Keratinocyte (primary cell): ENCODE measurements at regions not wholly inside any gene's neighbourhood (a gene's known extent, or its start where the extent isn't known, plus 50 kb on each side); places are given as distances from the start of the nearest gene placed in this dataset.

ENCODE experiments used
- DNase-seq: peaks from one replicate; pipeline ENCODE4 v3.0.0-alpha.2; 2011; ENCODE audit warnings: low read depth, missing footprints, low spot score
- FAIRE-seq: peaks from 2 replicates; lab custom pipeline; 2011; peaks lifted over from hg19 to GRCh38; lab: Jason Lieb, UNC
- H2AFZ ChIP-seq: 2 replicates; pipeline ENCODE4 v1.6.0; 2012; ENCODE audit warnings: low read length, control low read depth, inconsistent platforms; ENCODE audit not compliant: control insufficient read depth
- H3K27ac ChIP-seq: 2 replicates; pipeline ENCODE4 v1.5.1; 2011; ENCODE audit warnings: low read length; ENCODE audit not compliant: control insufficient read depth, insufficient read depth
- H3K27me3 ChIP-seq: 3 replicates; pipeline ENCODE4 v1.6.0; 2011; ENCODE audit warnings: low read length; ENCODE audit not compliant: control insufficient read depth, insufficient read depth; ENCODE audit errors: extremely low read depth
- H3K36me3 ChIP-seq, 2 experiments: 2 replicates in 1 of 2; 3 replicates in 1 of 2; pipeline ENCODE4 v1.5.1; 2011; ENCODE audit warnings: low read length in 2 of 2, mild to moderate bottlenecking in 1 of 2; ENCODE audit not compliant: control insufficient read depth in 2 of 2, insufficient read depth in 2 of 2; ENCODE audit errors: extremely low read depth in 1 of 2
- H3K4me1 ChIP-seq: 3 replicates; pipeline ENCODE4 v1.5.1; 2011; ENCODE audit warnings: low read length; ENCODE audit not compliant: control insufficient read depth, insufficient read depth; ENCODE audit errors: extremely low read depth
- H3K4me2 ChIP-seq: 3 replicates; pipeline ENCODE4 v1.6.0; 2011; ENCODE audit warnings: low read depth, low read length; ENCODE audit not compliant: control insufficient read depth, insufficient read depth; ENCODE audit errors: extremely low read depth
- H3K4me3 ChIP-seq, 3 experiments: fragments of 200-600 bp in 1 of 3; sonication (generic) in 1 of 3; 2 replicates in 2 of 3; 3 replicates in 1 of 3; pipeline ENCODE4 v1.5.1; 2011 to 2016; ENCODE audit warnings: low read length in 3 of 3, mild to moderate bottlenecking in 3 of 3, control low read depth in 2 of 3, inconsistent platforms in 1 of 3, low read depth in 1 of 3, mixed read lengths in 1 of 3, mixed run types in 1 of 3, moderate library complexity in 1 of 3; ENCODE audit not compliant: control insufficient read depth in 2 of 3, insufficient read depth in 2 of 3; ENCODE audit errors: extremely low read depth in 1 of 3
- H3K79me2 ChIP-seq: 2 replicates; pipeline ENCODE4 v1.6.0; 2012; ENCODE audit warnings: low read length; ENCODE audit not compliant: control insufficient read depth, insufficient read depth
- H3K9ac ChIP-seq: 3 replicates; pipeline ENCODE4 v1.6.0; 2011; ENCODE audit warnings: low read length; ENCODE audit not compliant: control insufficient read depth, insufficient read depth; ENCODE audit errors: extremely low read depth
- H3K9me1 ChIP-seq: 3 replicates; pipeline ENCODE4 v1.6.0; 2011; ENCODE audit warnings: low read length; ENCODE audit not compliant: control insufficient read depth, insufficient read depth; ENCODE audit errors: extremely low read depth
- H3K9me3 ChIP-seq: 2 replicates; pipeline ENCODE4 v1.5.1; 2012; ENCODE audit warnings: low read depth, low read length; ENCODE audit not compliant: control insufficient read depth
- H4K20me1 ChIP-seq: 3 replicates; pipeline ENCODE4 v1.6.0; 2011; ENCODE audit warnings: low read length; ENCODE audit not compliant: control insufficient read depth, insufficient read depth; ENCODE audit errors: extremely low read depth
- EZH2 ChIP-seq: IDR thresholded peaks from one replicate; pipeline ENCODE4 v1.6.1; 2012; ENCODE audit warnings: inconsistent platforms, mild to moderate bottlenecking, low read length, moderate library complexity
- dilution Hi-C: fragments of 300-500 bp; cut with MboI; formaldehyde crosslinking; loops from one replicate; pipeline ENCODE4 v1.7.0; 2020; ENCODE audit warnings: low sequenced_read_pairs; ENCODE audit not compliant: extremely low pct_ligation_motif_present
- TF ChIP-seq, protein P1 (sequence below), 3 experiments: IDR thresholded peaks in 1 of 3; conservative IDR thresholded peaks in 1 of 3; optimal IDR thresholded peaks in 1 of 3; 2 replicates in 2 of 3; 3 replicates in 1 of 3; pipeline versions ENCODE3 to v1.5.1; 2011; ENCODE audit warnings: low read length in 3 of 3, mild to moderate bottlenecking in 3 of 3, moderate library complexity in 2 of 3, control low read depth in 1 of 3, inconsistent platforms in 1 of 3; ENCODE audit not compliant: insufficient read depth in 2 of 3; ENCODE audit errors: extremely low read depth in 1 of 3

DNA sequence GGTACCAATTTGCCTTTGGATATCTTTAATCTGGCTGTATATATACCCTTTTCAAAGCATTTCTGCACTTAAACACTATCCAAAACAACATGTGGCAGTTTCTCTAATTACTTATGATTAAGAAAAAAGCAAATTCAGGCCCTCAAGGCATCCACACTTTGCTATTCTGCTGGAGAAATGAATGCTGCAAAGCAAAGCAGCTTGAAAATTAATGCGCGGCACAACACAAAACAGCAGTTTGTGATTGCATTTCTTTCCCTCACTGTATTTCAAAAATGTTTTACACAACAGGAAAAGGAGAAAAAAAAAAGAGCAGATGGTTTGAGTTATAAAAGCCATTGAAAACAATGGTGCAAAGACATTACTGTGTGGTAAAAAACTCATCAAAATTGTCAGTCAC lies 738.4 kb upstream of the RAG2 start:
- FAIRE-seq: no peak
- Histone ChIP-seq H3K27ac (no peak overlapping the region), H3K36me3 (no peaks in the 10 kb centered on the region), H3K4me1 (no peaks in the 10 kb centered on the region), H3K79me2 (no peaks in the 10 kb centered on the region), H4K20me1 (no peaks in the 10 kb centered on the region), H3K9me1 (no peaks in the 10 kb centered on the region), H3K27me3 (no peaks in the 10 kb centered on the region), H3K4me3 (no peak overlapping the region), H3K9ac (no peak overlapping the region), H2AFZ (no peak overlapping the region), H3K9me3 (no peaks in the 10 kb centered on the region), H3K4me2 (no peak overlapping the region)
- dilution Hi-C loops: no loop called here
- DNase-seq: no peak
- TF ChIP-seq, protein P1, sequence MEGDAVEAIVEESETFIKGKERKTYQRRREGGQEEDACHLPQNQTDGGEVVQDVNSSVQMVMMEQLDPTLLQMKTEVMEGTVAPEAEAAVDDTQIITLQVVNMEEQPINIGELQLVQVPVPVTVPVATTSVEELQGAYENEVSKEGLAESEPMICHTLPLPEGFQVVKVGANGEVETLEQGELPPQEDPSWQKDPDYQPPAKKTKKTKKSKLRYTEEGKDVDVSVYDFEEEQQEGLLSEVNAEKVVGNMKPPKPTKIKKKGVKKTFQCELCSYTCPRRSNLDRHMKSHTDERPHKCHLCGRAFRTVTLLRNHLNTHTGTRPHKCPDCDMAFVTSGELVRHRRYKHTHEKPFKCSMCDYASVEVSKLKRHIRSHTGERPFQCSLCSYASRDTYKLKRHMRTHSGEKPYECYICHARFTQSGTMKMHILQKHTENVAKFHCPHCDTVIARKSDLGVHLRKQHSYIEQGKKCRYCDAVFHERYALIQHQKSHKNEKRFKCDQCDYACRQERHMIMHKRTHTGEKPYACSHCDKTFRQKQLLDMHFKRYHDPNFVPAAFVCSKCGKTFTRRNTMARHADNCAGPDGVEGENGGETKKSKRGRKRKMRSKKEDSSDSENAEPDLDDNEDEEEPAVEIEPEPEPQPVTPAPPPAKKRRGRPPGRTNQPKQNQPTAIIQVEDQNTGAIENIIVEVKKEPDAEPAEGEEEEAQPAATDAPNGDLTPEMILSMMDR (optimal IDR thresholded peaks at IDR 0.05 in 1 of 3, IDR thresholded peaks at IDR 0.05 in 1 of 3, conservative IDR thresholded peaks at IDR 0.05 in 1 of 3; ENCODE audit: extremely low read depth in 1 of 3, insufficient read depth in 2 of 3, low read length in 3 of 3): no peak
- TF ChIP-seq EZH2: no peak

DNA sequence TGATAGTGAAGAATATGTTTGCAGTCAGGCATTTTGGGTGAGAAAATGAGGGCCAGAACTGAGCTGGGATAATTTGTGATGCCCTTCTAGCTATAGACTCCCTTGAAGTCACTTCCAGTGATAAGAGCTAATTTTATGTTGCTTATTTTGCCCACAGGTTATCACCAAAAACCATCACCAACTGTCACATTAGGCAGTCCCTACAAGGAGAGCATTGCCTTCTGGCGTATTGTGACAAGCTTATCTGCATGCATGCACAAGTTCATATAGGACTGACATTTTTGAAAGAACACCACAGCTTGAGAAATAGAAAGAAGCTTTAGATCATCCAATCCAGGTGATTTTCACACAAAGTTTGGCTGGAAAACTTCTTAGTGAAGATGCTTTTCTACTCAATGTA lies 735.3 kb upstream of the RAG2 start:
- Histone ChIP-seq H3K4me2 (no peak overlapping the region), H4K20me1 (no peaks in the 10 kb centered on the region), H2AFZ (no peak overlapping the region), H3K36me3 (no peaks in the 10 kb centered on the region), H3K79me2 (no peaks in the 10 kb centered on the region), H3K4me3 (no peak overlapping the region), H3K27ac (no peak overlapping the region), H3K27me3 (no peaks in the 10 kb centered on the region), H3K9ac (no peak overlapping the region), H3K9me1 (no peaks in the 10 kb centered on the region), H3K4me1 (no peaks in the 10 kb centered on the region), H3K9me3 (no peaks in the 10 kb centered on the region)
- dilution Hi-C loops: no loop called here
- no peak for DNase-seq
- TF ChIP-seq, protein P1 (optimal IDR thresholded peaks at IDR 0.05 in 1 of 3, IDR thresholded peaks at IDR 0.05 in 1 of 3, conservative IDR thresholded peaks at IDR 0.05 in 1 of 3; ENCODE audit: extremely low read depth in 1 of 3, insufficient read depth in 2 of 3, low read length in 3 of 3): no peak
- TF ChIP-seq EZH2: no peak
- no peak for FAIRE-seq
